NCI-H524 treated with DMSO at 0.1 percent for 48 hours (cell line): ENCODE measurements at regions not wholly inside any gene's neighbourhood (a gene's known extent, or its start where the extent isn't known, plus 50 kb on each side); places are given as distances from the start of the nearest gene placed in this dataset.

ENCODE experiments used
- DNase-seq: peaks from one replicate; lab custom pipeline; 2025; lab: John Stamatoyannopoulos, UW

GRCh38 chr2:176388861-176389260 lies 119.6 kb downstream of the MTX2 start:
- DNase-seq: no peak

- DNase-seq: no peak
These were observed 121.3 kb downstream of the MTX2 start for GRCh38 chr2:176390276-176391147.

DNA sequence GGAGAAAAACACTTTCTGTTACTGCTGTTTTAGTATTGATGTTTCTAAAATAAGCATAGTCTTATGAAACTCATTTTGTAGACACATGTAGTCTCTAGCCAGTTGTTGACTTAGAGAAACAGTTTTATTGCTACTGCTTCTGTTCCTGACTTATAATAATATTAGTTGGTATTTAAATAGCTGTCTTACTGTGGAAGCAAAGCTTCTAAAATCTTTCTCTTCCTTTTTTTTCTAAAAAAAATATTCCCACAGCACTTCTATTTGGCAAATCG lies 121.8 kb downstream of the MTX2 start:
- DNase-seq: no peak

DNA sequence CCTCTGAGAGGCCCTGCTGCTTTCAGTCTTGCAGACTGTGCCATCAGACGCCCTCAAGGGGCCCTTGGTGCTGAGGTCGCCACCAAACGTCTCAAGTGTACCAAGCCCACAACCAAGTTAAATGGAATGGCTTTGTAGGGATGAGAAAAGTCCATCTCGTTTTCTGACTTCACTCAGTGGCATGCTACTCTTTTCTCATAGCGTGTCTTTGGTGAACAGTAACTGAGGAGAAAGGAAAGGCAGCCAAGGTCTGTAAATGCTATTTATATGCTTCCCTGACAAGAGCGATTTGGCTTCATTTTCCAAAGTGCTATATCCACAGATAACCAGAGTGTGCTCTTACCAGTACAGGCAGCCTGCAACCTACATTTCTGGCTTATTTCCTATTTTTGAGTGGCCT lies 123.0 kb downstream of the MTX2 start:
- DNase-seq: no peak

DNA sequence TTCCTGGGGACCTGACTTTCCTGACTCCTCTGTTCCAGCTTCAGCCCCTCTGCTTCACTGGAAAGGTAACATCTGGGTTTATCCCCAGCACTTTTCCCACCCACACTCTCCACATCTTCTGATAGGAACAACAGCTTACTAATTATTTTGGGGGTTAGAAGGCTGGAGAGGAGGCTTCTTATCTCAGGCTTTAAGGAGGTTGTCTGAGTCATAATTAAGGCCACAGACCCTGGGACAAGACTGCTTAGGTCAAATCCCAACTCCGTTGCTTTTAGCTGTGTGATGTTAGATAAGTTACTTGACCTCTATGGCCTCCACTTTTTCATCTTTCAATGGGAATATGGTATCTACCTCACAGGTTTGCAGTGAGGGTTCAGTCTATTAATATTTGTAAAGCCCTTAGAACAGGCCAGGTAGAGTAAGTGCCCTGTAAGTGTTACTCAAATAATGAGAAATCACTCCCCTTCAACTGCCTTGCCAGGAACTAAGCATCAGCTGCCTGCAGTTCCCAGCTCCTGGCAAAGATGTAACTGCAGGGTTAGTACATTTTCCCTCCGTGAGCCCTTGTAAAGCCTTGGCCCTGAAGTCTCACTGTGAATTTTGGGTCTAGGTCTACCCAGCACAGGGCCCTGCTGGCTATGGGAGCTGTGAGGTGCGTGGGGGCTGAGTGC lies 123.6 kb downstream of the MTX2 start:
- DNase-seq: no peak

DNA sequence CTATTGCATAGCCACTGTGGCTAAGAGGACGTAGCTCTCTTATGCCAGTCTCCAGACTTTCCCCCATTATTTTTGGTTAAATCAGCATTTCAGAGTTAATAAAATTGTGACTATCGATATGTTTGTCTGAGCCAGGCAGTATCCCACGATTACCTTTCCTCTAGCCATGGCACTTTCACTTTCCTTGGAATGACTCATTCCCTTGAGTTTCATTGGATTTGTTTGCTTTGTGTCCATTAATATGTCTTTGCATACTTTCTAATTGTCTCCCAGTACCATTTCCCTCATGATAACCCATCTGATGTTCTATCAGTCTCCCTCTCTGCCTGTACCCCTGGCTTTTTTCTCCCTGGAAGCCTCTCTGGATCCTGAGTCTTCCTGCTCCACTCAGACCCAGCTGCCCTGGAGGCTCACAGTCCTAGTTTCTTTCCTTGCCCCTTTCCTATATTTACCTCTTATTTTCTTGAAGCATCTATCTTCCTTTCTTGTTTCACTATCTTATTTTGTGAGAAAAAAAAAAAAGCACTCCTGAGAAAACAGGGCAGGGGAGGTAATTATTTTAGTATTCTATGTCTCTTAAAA lies 126.1 kb downstream of the MTX2 start:
- no peak for DNase-seq

DNA sequence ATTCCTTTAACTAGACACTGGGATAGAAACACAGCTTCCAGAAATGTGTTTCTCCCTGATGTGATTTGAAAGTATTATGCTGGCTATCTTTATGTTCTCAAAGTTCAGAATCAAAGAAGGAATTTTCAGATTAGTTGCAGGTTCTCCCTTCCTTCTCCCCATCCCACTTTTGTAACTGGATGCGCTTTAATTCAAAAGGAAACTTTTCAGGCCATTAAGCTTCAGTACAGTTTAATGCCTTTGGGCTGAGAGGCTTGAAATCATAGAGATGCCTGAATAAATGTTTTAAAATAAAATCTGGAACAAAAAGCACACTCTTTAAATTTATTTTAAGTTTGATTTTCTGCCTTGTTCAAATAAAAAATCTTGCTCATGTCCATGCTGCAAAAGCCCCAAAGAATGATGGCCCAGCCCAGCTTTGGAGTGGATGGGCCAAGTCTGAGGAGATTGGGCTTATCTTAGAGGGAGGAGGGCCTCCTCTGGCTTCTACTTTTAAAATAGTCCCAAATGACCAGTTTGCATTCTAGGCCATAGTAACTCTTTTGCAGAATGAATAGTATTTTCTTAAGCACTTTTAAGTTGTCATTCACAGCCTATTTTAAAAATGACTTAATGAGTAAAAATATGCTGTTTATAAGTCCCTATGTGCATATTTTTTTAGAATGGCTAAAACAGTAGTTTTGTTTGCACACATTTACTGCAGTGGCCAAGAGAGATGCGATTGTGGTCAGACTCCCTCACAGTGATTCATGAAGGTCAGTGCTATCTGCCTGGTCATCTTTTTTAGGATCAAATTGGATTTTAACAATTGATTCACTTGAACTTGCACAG lies 129.2 kb downstream of the MTX2 start:
- no peak for DNase-seq

DNA sequence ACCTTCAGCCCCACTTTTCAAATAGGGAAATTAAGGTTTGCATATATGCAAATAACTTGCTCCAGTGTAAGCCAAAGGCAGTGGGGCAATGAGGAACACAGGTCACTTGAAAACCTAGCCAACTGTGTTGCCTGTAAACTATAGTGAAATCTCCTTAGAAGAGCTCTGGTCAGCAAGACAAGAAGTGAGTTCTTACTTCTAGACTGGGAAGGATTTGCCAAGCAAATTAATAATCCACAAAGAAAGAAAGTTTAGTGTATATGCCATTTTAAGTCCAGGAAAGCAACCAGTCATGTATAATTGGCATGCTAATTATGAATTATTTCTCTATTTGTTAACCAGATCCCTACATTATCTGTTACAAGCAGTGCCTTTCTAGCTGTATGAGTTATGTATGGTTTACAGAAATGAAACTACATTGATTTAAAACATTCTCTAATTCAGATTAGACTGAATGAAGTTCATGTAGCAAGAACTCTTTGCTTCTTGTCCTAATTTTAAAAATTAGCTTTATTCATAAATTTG lies 129.9 kb downstream of the MTX2 start:
- no peak for DNase-seq

DNA sequence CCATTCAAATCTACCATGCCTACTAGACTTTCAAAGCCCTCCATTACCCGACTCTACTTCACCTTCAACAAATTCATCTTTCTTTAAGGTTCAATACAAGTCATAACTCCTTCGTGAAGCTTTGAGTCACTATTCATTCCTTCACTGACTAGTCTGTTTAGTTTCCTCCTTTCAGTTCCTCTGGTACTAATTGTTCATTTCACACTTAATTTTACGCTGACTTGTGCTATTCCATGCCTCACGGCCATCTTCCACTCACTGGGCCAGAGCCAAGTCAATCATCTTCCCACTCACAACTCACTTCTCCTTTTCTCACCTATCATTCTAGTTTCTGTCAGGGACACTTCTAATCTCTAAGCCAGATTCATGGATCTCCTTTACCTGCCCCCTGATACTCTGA lies 136.2 kb downstream of the MTX2 start:
- DNase-seq: no peak

GRCh38 chr2:176407706-176408105 lies 138.5 kb downstream of the MTX2 start:
- no peak for DNase-seq

- no peak for DNase-seq
These were observed 140.4 kb downstream of the MTX2 start for GRCh38 chr2:176409671-176410070.

GRCh38 chr2:176412136-176412535 lies 142.9 kb downstream of the MTX2 start:
- DNase-seq: no peak

GRCh38 chr2:176413786-176414185 lies 144.5 kb downstream of the MTX2 start:
- no peak for DNase-seq

DNA sequence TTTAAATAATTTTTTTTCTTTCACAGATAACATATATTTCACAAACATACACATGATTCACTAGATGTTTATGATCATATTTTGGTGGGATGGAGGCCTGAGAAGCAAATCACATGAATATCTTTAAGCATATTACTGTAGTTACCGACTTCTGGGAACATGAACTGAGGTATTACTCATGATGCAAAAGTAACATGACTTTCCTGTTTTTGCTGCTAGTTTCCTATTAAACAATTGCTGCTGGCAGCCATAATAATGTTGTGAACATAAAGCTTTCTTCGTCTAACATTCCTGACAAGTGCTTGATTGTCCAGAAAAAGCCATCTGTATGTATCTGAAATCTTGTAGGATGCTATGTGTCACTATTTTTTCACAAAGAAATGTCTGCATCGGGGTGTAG lies 145.4 kb downstream of the MTX2 start:
- no peak for DNase-seq

DNA sequence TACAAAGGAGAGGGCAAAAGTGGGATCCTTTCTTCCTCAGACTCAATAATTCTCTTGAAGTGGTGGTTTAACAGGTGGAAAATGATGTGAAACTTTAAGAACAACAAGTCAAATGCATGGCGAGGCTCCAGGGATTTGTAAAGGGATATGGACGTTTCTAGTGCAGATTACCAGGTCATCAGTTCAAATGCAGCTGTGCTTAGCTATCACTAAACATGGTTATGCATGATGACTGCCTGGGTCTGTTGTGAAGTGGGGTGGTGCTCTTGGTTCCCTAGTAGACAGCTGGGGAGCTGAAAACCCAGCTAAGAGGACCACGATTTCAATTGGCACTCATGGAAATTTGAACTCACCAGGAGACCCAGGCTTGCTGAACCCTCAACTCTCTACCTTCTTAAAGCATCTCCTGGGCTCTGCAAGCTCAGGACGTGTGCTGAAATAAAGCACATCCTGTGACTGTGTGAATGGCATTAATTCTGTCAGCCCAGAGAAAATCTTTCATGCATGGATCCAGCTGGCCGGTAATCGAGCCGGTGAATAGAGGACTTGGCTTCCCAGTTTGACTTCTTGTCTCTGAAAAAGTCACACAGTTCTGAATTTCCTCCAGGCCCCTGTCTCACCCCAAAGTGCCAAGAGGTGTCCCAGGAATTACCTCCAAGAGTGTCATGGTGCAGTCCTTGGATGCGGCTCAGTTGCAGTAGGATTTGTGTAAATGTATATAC lies 146.1 kb downstream of the MTX2 start:
- peak; percentile 83 for DNase-seq

GRCh38 chr2:176415937-176416499 lies 146.8 kb downstream of the MTX2 start:
- no peak for DNase-seq

DNA sequence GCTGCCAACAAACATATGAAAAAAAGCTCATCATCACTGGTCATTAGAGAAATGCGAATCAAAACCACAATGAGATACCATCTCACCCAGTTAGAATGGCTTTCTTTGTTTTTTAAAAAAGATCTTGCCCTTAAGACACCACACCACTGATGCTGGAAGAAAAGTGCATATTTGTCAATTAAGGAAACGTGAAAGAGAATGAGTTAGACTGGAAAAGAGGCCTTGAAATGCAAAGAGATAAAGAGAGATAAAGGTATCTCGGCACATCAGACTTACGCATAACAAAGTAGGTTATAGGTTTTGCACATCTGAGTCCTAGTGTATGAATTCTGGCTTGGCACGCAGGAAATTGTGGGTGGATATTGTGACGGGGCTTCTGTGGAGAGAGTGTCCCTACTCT lies 149.5 kb downstream of the MTX2 start:
- DNase-seq: no peak

GRCh38 chr2:176419591-176420071 lies 150.4 kb downstream of the MTX2 start:
- no peak for DNase-seq

- no peak for DNase-seq
These were observed 152.2 kb downstream of the MTX2 start for GRCh38 chr2:176421297-176422050.

DNA sequence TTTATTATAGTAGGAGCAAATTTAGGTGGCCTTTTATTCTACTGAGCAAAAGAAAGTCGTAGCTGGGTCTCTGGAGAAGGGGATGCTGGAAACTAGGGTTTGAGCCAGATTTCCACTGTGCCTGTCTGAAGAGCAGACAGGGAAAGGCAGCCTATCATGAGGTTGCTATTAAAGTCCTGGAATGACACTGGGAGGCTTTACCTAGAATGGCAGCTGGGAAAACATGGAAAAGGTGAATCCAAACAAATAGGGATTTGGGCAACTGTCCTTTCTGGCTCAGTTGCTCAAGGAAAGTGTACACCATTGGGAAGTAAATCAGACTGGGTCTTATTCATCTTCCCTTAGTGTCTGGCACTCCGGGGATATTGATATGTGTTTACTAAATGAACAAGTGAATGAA lies 154.6 kb downstream of the MTX2 start:
- DNase-seq: no peak
